OCI-LY7 (cell line): ENCODE measurements at regions not wholly inside any gene's neighbourhood (a gene's known extent, or its start where the extent isn't known, plus 50 kb on each side); places are given as distances from the start of the nearest gene placed in this dataset.

Experiments used
- BruUV-seq: library from RNA; stranded (reverse); fragments of 400-500 nt; replicated peaks from 2 replicates; lab custom pipeline; 2021; lab: Mats Ljungman, UMichigan
- CTCF ChIA-PET: fragments of 300-600 bp; sonication (Branson Sonifier 250); formaldehyde crosslinking; loops from one replicate; lab custom pipeline; 2022; ENCODE audit warnings: antibody characterized with exemption; ENCODE audit not compliant: unreplicated experiment; lab: Charles Lee
- POLR2A ChIA-PET: fragments of 300-600 bp; sonication (Branson Sonifier 250); formaldehyde crosslinking; loops from one replicate; lab custom pipeline; 2022; ENCODE audit warnings: antibody characterized with exemption; lab: Charles Lee
- DNase-seq: peaks from one replicate; pipeline ENCODE4 v3.0.0-alpha.2; 2015; ENCODE audit warnings: low spot score
- H2AFZ ChIP-seq: fragments of 200-600 bp; sonication (generic), shearing (Covaris generic); 2 replicates; pipeline ENCODE4 v1.6.1; 2014; ENCODE audit warnings: mild to moderate bottlenecking, antibody characterized with exemption, low read length, moderate library complexity
- H3K27ac ChIP-seq: fragments of 200-600 bp; sonication (generic); 2 replicates; pipeline ENCODE4 v1.5.1; 2014; ENCODE audit warnings: mixed run types, low read depth, mild to moderate bottlenecking, moderate library complexity, low read length, inconsistent platforms; ENCODE audit not compliant: poor library complexity, severe bottlenecking
- H3K36me3 ChIP-seq: fragments of 200-600 bp; sonication (generic); 2 replicates; pipeline ENCODE4 v1.6.1; 2014; ENCODE audit warnings: mild to moderate bottlenecking, antibody characterized with exemption, low read length, moderate library complexity, mixed read lengths; ENCODE audit not compliant: insufficient read depth
- H3K4me1 ChIP-seq: fragments of 200-600 bp; sonication (generic); 2 replicates; pipeline ENCODE4 v1.5.1; 2014; ENCODE audit warnings: mild to moderate bottlenecking, low read length; ENCODE audit not compliant: insufficient read depth, poor library complexity, severe bottlenecking
- H3K4me2 ChIP-seq: fragments of 200-600 bp; sonication (generic); 2 replicates; pipeline ENCODE4 v1.6.1; 2014; ENCODE audit warnings: mild to moderate bottlenecking, low read length
- H3K4me3 ChIP-seq: fragments of 200-600 bp; sonication (generic); 2 replicates; pipeline ENCODE4 v1.5.1; 2014; ENCODE audit warnings: mild to moderate bottlenecking, low read depth, low read length; ENCODE audit not compliant: poor library complexity, severe bottlenecking
- H3K79me2 ChIP-seq: fragments of 200-600 bp; sonication (generic); 2 replicates; pipeline ENCODE4 v1.6.1; 2016; ENCODE audit warnings: low read depth, mild to moderate bottlenecking, low read length, moderate library complexity, mixed read lengths; ENCODE audit not compliant: insufficient read depth
- H3K9me2 ChIP-seq: fragments of 200-600 bp; sonication (generic); 2 replicates; pipeline ENCODE4 v1.6.1; 2016; ENCODE audit warnings: mild to moderate bottlenecking, low read length, mixed read lengths; ENCODE audit not compliant: insufficient read depth
- H3K9me3 ChIP-seq: fragments of 200-600 bp; sonication (generic); 2 replicates; pipeline ENCODE4 v1.6.1; 2014; ENCODE audit warnings: mild to moderate bottlenecking, mixed run types, low read length, mixed read lengths
- H4K20me1 ChIP-seq: fragments of 200-600 bp; sonication (generic); 2 replicates; pipeline ENCODE4 v1.6.1; 2014; ENCODE audit warnings: mild to moderate bottlenecking, antibody characterized with exemption, low read length, moderate library complexity, mixed read lengths; ENCODE audit not compliant: insufficient read depth
- CTCF ChIP-seq: fragments of 200-600 bp; sonication (generic); conservative IDR thresholded peaks from 2 replicates; pipeline ENCODE4 v1.5.1; 2014; ENCODE audit warnings: mild to moderate bottlenecking, antibody characterized with exemption, low read length, moderate library complexity, mixed read lengths
- EZH2phosphoT487 ChIP-seq: fragments of 200-600 bp; sonication (generic); IDR thresholded peaks from 2 replicates; pipeline ENCODE4 v1.6.1; 2018; ENCODE audit warnings: low read depth, borderline replicate concordance, mild to moderate bottlenecking, mixed run types, antibody characterized with exemption, low read length, moderate library complexity, mixed read lengths
- intact Hi-C: fragments of 100-400 bp; cut with micrococcal nuclease; formaldehyde crosslinking; loops from one replicate; pipeline ENCODE4 v1.10.0; 2022; ENCODE audit not compliant: unreplicated experiment

DNA sequence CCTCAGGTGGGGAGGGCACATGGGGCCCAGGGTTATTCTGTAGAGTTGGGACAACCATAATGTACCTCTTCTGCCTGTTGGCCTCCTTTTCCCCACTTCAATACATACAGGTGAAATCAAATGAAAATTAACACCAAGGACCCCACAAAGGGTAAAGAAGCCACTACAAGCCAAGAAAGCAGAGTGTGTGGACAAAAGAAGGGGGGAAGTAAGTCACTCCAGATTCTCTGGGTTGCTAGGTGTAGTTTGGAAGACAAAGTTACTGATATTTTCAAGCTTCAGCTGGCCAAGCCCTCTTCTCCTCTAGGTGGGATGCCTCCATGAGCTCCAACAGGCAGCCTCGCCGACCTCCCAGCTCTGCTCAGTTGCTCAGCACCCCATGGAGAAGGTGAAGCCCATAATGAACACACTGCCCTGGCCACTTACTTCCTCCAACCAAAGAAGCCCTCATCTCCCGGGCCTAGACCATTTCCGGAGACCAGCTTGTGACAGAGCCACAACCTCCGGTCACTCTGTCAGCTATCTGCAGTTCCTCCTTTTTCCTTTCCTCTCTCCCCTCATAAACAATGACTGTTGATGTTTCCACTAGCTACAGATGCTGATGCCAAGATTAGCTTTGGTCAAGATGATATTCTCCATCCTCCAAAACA is 66.8 kb upstream of the MED4 start:
- H4K20me1 ChIP-seq = no peaks in the 10 kb centered on the region
- intact Hi-C loops = no loop called here
- BruUV-seq = no TSS peak
- no peak overlapping the region for H3K27ac ChIP-seq
- ChIA-PET CTCF (no interaction called here), POLR2A (interaction anchor here (0.7 to 1.2 kb wide), 4 partner anchors 8 to 19 kb away, joined by 3 to 4 read pairs (median 4); no protein-coding TSS in a partner anchor)
- H3K4me3 ChIP-seq = no peak overlapping the region
- H3K4me2 ChIP-seq = no peak overlapping the region
- no peak for DNase-seq
- H3K4me1 ChIP-seq = peaks cover 4% of the 10 kb centered on the region
- no peak for TF ChIP-seq CTCF
- TF ChIP-seq EZH2phosphoT487 = no peak
- no peaks in the 10 kb centered on the region for H3K9me3 ChIP-seq
- H2AFZ ChIP-seq = no peak overlapping the region
- no peaks in the 10 kb centered on the region for H3K79me2 ChIP-seq
- H3K9me2 ChIP-seq = no peaks in the 10 kb centered on the region
- H3K36me3 ChIP-seq = no peaks in the 10 kb centered on the region

- no peak for TF ChIP-seq CTCF
- no peak for TF ChIP-seq EZH2phosphoT487
- Histone ChIP-seq H3K79me2 (no peaks in the 10 kb centered on the region), H3K9me3 (no peaks in the 10 kb centered on the region), H3K36me3 (no peaks in the 10 kb centered on the region), H4K20me1 (no peaks in the 10 kb centered on the region), H3K4me1 (peaks cover 10% of the 10 kb centered on the region), H3K9me2 (no peaks in the 10 kb centered on the region), H3K4me2 (no peak overlapping the region), H2AFZ (no peak overlapping the region), H3K4me3 (no peak overlapping the region), H3K27ac (no peak overlapping the region)
- ChIA-PET POLR2A (interaction anchor here (1.2 kb wide), 1 partner anchor 10 kb away, joined by 4 read pairs; no protein-coding TSS in a partner anchor), CTCF (no interaction called here)
- no TSS peak for BruUV-seq
- intact Hi-C loops = no loop called here
- no peak for DNase-seq
These were observed 65.8 kb upstream of the MED4 start for GRCh38 chr13:48160606-48161278.

DNA sequence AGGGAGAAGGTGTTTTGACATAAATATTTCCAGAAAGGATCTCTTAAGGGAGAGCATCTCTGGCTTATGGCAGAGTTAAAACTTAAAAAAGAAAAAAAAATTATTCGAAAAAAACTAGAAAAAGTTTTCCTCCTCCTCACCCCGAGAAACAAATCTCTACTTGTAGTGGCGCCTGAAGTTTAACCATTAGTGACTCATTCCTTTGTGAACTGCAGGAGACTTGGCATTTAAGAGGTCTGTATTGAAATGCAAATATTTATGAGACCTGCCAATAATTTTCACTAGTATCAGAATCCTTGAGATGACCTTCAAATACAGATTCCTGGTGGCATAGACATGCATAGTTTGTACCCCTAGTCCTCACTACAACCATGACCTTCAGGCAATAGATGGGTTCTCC is 64.9 kb upstream of the MED4 start:
- intact Hi-C loops = no loop called here
- Histone ChIP-seq H4K20me1 (no peaks in the 10 kb centered on the region), H3K4me1 (peaks cover 10% of the 10 kb centered on the region), H3K4me2 (no peak overlapping the region), H3K36me3 (no peaks in the 10 kb centered on the region), H3K27ac (no peak overlapping the region), H3K9me2 (no peaks in the 10 kb centered on the region), H3K9me3 (no peaks in the 10 kb centered on the region), H3K4me3 (no peak overlapping the region), H3K79me2 (no peaks in the 10 kb centered on the region), H2AFZ (no peak overlapping the region)
- no TSS peak for BruUV-seq
- TF ChIP-seq CTCF (no peak), EZH2phosphoT487 (no peak)
- CTCF ChIA-PET = no interaction called here
- no peak for DNase-seq
- POLR2A ChIA-PET = interaction anchor here (0.6 to 0.8 kb wide), 2 partner anchors 29 to 887 kb away, joined by 3 read pairs; no protein-coding TSS in a partner anchor
